Lung (tissue), 11 donors: ENCODE measurements at regions not wholly inside any gene's neighbourhood (a gene's known extent, or its start where the extent isn't known, plus 50 kb on each side); places are given as distances from the start of the nearest gene placed in this dataset.

Experiments
- ATAC-seq: fragments of 200-7000 bp; cut with Tn5 transposase; one replicate; pipeline ENCODE4 v1.9.1; 2020; ENCODE audit warnings: moderate number of reproducible peaks; ENCODE audit not compliant: insufficient read depth, low FRiP score
- DNase-seq, 3 donors: peaks; one replicate each; pipeline ENCODE4 v3.0.0-alpha.2; 2013 to 2017
- H3K27ac ChIP-seq, 2 donors: one replicate each; pipeline ENCODE4 v1.5.1; 2013; ENCODE audit warnings: mild to moderate bottlenecking in 2 of 2, moderate library complexity in 2 of 2, control low read depth in 1 of 2, inconsistent platforms in 1 of 2, low read depth in 1 of 2, low read length in 1 of 2
- H3K27me3 ChIP-seq, 3 donors: one replicate each; pipeline ENCODE4 v1.5.1; 2013; ENCODE audit warnings: low read length in 2 of 3; ENCODE audit not compliant: control insufficient read depth in 3 of 3, insufficient read depth in 3 of 3
- H3K36me3 ChIP-seq, 4 donors: one replicate each; pipeline ENCODE4 v1.5.1; 2013; ENCODE audit warnings: low read length in 4 of 4, mild to moderate bottlenecking in 1 of 4, moderate library complexity in 1 of 4; ENCODE audit not compliant: control insufficient read depth in 4 of 4, insufficient read depth in 4 of 4
- H3K4me1 ChIP-seq, 5 donors: one replicate each; pipeline ENCODE4 v1.5.1; 2013; ENCODE audit warnings: low read length in 5 of 5, mild to moderate bottlenecking in 2 of 5, moderate library complexity in 1 of 5; ENCODE audit not compliant: control insufficient read depth in 5 of 5, insufficient read depth in 5 of 5
- H3K4me3 ChIP-seq: one replicate; pipeline ENCODE4 v1.5.1; 2013; ENCODE audit warnings: mild to moderate bottlenecking, control low read depth, moderate library complexity
- H3K9ac ChIP-seq, 2 donors: one replicate each; pipeline ENCODE4 v1.5.1; 2013; ENCODE audit warnings: low read length in 2 of 2, control low read depth in 1 of 2; ENCODE audit not compliant: insufficient read depth in 1 of 2
- H3K9me3 ChIP-seq, 4 donors: one replicate each; pipeline ENCODE4 v1.5.1; 2013; ENCODE audit warnings: low read length in 3 of 4, mild to moderate bottlenecking in 1 of 4, moderate library complexity in 1 of 4; ENCODE audit not compliant: control insufficient read depth in 4 of 4, insufficient read depth in 3 of 4
- CTCF ChIP-seq: IDR thresholded peaks from 2 replicates; pipeline ENCODE4 v1.5.1; 2012; ENCODE audit warnings: mild to moderate bottlenecking; ENCODE audit errors: control extremely low read depth, extremely low read depth
- WGBS, 2 donors: extraction: QIAGEN DNeasy Blood & Tissue Kit; methylation state at CpG; one replicate each; pipeline ENCODE4 v1.1.7; 2013; 5-methylcytosine and 5-hydroxymethylcytosine counted together
- donor health status: control.
- donor health status: control.
- donor health status: Bipolar disorder and iron deficiency.
- donor health status: healthy.
- donor health status: DM: yes; HTN: yes; CAD: no.

- DNase-seq (peak in 2 of 3 donors; percentile 49 to 60), ATAC-seq (peak; percentile 53)
- Histone ChIP-seq H3K9me3 (no peaks in the 10 kb centered on the region), H3K4me1 (peaks cover 0 to 4% (median 0%) of the 10 kb centered on the region in 5 donors), H3K27ac (no peak overlapping the region), H3K9ac (peak overlapping the region; percentile 11 to 13), H3K27me3 (peaks cover 0 to 4% (median 0%) of the 10 kb centered on the region in 3 donors), H3K36me3 (no peaks in the 10 kb centered on the region), H3K4me3 (no peak overlapping the region)
- TF ChIP-seq CTCF, result peak; percentile 20
- WGBS, 2 donors, result 23 to 38% methylated on average over 3 of the region's 3 CpGs
These were observed 238.5 kb upstream of the ERBB4 start for GRCh38 chr2:212777020-212777491.

GRCh38 chr2:212773808-212774339 is 235.3 kb upstream of the ERBB4 start:
- TF ChIP-seq CTCF, result no peak
- ATAC-seq, result no peak
- no peaks in the 10 kb centered on the region for H3K36me3 ChIP-seq
- 88 to 89% methylated on average over 1 of the region's 1 CpG for WGBS, 2 donors
- peaks cover 0 to 1% (median 0%) of the 10 kb centered on the region in 3 donors for H3K27me3 ChIP-seq
- peaks cover 0 to 4% (median 0%) of the 10 kb centered on the region in 5 donors for H3K4me1 ChIP-seq
- no peaks in the 10 kb centered on the region for H3K9me3 ChIP-seq
- DNase-seq, result no peak
- no peak overlapping the region for H3K4me3 ChIP-seq
- H3K27ac ChIP-seq, result no peak overlapping the region
- H3K9ac ChIP-seq, result no peak overlapping the region

GRCh38 chr2:212770240-212770639 is 231.6 kb upstream of the ERBB4 start:
- Histone ChIP-seq H3K4me3 (no peak overlapping the region), H3K9ac (no peak overlapping the region), H3K4me1 (peaks cover 0 to 12% (median 0%) of the 10 kb centered on the region in 5 donors), H3K27me3 (no peaks in the 10 kb centered on the region), H3K36me3 (no peaks in the 10 kb centered on the region), H3K9me3 (no peaks in the 10 kb centered on the region), H3K27ac (no peak overlapping the region)
- TF ChIP-seq CTCF, result no peak
- ATAC-seq (no peak), DNase-seq (peak in 1 of 3 donors; percentile 11)
- 40 to 88% methylated on average over 3 of the region's 3 CpGs for WGBS, 2 donors

GRCh38 chr2:212766921-212767320 is 228.3 kb upstream of the ERBB4 start:
- H3K4me3 ChIP-seq, result no peak overlapping the region
- DNase-seq (peak in 2 of 3 donors; percentile 1 to 62), ATAC-seq (no peak)
- 65 to 66% methylated on average over 4 of the region's 4 CpGs for WGBS, 2 donors
- no peak overlapping the region for H3K27ac ChIP-seq
- H3K27me3 ChIP-seq, result no peaks in the 10 kb centered on the region
- no peaks in the 10 kb centered on the region for H3K36me3 ChIP-seq
- H3K9ac ChIP-seq, result no peak overlapping the region
- no peaks in the 10 kb centered on the region for H3K9me3 ChIP-seq
- TF ChIP-seq CTCF, result no peak
- peaks cover 0 to 12% (median 0%) of the 10 kb centered on the region in 5 donors for H3K4me1 ChIP-seq
